ENCODE measurements at regions not wholly inside any gene's neighbourhood (a gene's known extent, or its start where the extent isn't known, plus 50 kb on each side); places are given as distances from the start of the nearest gene placed in this dataset.
A peak's percentile ranks its signal among the peaks of the same experiment; 100 is the strongest.

DNA sequence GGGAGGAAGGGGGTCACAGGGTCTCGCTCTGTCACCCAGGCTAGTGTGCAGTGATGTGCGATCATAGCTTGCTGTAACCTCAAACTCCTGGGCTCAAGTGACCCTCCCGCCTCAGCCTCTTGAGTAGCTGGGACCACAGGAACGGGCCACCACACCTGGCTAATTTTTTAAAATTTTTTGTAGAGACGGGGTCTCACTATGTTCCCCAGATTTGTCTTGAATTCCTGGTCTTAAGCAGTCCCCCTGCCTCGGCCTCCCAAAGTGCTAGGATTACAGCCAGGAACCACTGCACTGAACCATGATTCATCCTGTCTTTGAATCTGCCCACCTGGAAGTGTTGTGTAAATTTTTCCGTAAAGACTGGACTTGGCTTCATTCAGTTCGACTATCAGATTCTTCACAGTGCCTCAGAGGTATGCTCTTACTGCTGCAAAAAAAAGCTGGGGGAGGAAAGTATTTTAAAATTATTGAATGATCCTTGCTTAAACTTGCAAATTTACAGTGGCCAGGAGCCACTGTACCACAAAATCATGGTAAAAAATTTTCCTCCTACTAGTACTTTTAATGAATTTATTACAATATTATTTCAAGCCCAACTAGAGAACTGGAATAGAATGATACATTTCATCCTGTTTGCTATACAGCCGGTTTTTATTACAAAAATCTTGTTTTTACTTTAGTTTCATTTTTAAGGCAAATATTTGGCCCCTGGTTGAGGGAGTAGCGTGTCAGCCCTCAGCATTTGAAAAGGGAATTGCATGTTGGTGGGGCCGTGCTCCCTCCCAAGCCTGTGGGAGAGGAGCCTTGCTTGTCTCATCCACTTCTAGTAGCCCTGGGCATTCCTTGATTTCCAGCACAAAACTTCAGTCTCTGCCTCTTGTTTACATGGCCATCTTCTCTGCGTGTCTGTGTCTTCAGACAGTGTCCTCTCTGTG lies 202.5 kb upstream of the SGK1 start:
- no peak for DNase-seq

DNA sequence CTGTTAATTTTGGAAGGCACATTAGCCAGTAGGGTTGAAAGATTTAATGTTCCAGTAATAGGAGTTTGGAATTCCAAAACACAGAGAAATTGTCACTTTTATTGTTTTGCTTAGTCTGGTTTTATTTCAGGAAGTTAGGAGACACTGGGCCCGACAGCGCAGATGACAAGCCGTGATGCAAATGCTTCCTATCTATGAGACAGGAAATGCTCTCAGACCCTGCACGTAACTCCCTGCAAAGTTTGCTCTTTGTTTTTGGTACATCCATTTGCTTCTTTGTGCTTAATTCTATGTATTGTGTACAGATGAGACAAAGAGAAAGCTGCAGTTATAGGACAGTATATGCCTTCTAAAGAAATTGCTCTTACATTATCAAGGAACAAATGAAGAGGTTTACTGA lies 201.6 kb upstream of the SGK1 start:
- no peak for DNase-seq

DNA sequence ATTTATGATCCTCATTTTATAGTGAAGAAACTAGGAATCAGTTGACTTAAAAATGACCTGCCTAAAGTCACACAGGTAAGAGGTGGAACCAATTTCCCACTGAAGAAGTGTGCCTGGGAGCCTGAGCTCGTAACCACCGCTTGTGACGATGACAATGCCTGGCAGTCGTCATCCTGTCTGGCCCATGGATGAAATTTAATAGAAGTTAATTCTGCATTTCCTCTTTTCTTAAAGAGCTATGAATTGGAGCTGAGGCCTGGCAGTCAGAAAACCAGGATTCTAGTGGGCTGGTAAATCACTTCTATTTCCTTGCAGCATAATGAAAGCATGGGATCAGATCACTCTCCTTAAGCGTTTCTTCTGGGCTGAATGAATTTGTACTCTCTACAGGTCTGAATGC lies 200.0 kb upstream of the SGK1 start:
- no peak for DNase-seq

DNA sequence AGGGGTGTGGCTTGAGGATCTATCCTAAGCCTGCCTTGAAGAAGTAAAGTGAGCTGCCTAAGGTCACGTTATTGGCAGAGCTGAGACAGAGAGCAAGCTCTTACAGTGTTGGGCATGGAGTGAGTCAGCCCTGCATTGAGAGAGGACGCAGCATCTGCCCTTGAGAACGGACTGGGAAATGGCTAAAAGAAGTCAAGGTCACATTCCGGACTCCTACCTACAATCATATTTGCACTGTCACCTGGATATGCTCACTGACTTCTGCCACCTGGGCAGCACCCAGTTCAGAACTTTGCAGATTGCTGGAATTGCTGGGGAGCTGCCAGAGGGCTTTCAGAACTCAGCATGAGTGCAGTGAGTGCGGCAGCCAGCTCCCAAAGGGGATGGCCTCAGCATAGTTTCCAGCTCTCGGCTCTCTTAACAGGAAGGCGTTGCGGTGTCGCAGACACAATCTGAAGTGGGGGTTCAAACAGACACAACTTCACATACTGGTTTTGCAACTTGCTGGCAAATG lies 199.3 kb upstream of the SGK1 start:
- DNase-seq: no peak

DNA sequence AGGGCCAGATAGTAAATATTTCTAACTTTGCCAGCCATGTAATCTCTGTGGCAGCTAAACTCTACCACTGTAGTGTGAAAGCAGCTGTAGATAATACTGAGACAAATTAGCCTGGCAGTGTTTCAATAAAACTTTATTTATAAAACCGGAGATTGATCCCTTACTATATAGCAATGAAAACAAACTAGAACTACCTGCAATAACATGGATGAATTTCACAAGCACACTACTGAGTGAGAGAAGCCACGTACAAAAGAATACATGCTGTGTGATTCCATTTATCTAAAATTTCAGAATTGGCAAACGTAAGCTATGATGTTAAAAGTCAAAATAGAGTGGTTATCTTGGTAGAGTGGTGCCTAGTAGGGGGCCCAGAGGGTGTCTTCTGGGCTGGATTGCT lies 198.7 kb upstream of the SGK1 start:
- DNase-seq: no peak

DNA sequence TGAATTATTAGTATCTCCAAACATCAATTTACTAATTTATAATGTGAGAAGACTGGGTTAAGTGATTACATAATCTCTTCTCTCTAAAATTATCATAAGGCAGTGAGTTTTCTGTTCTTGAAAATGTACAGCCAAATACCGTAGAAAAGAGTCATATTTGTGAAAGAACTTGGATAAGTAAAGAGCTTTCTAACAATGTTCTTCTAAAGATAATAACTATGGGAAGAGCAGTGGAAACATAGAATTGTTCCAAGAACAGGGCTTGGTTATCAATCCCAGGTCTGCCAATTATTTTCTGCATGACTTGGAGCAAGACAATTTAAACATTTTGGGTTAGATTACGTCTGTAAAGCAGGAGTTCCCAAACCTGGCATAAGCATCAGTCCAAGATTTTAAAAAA lies 198.1 kb upstream of the SGK1 start:
- DNase-seq: no peak

DNA sequence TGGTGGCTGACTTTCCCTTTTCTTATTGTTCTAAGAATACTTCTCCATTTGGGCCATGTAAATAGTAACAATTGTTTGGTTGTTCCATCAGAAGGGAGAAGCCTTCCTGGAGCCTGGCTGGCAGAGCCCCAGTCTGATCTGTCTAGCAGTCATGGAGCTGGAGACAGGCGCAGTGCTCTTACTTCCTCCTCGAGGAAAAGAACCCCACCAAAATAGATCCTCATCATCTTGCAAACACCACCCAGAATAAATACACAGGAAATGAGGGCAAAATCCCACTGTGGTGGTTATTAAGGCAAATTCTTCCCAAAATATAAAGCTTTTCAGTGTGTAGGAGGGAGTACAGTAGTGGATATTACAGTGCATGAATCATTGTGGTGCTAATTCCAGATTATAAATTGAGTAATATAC lies 195.1 kb upstream of the SGK1 start:
- DNase-seq: no peak

DNA sequence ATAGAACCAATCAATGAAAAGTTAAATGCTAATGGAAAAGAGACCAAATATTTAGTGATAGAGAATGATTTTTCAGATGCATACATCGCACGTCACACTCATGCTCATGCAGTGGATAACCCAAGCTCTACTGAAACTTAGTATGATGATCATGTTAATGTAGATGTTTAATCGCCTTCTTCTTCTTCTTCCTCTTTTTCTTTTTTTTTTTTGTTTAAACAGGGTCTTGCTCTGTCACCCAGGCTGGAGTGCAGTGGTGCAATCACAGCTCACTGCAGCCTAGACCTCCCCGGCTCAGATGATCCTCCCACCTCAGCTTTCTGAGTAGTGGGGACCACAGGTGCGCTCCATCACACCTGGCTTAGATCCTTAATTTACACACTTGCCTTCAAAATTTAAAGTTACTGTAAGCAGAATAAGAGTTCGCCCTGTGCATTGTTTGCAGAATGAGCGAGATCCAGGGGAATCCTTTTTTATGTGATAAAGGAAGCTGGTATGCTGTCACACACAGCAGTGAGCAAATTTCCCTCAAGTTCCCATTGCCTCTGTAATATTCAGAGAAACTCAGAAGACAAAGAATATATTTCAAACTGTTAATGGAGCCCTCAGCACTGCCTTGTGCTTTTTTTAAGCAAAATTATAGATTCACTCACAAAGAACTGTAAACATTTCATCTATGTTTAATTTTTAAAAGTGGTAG lies 194.2 kb upstream of the SGK1 start:
- DNase-seq: no peak

DNA sequence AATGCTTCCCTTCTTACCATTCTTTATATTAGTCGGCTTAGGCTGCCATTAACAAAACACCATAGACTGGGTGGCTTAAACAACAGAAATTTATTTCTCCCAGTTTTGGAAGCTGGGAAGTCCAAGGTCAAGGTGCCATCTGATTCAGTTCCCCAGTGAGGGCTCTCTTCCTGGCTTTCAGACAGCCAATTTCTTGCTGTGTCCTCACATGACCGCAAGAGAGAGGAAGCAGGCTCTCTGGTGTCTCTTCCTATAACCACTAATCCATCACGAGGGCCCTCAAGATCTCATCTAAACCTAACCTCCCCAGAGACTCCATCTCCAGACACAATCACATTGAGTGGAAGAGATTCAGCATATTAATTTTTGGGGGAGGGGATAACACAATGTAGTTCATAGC lies 193.0 kb upstream of the SGK1 start:
- peak; percentile 30 to 67 for DNase-seq

DNA sequence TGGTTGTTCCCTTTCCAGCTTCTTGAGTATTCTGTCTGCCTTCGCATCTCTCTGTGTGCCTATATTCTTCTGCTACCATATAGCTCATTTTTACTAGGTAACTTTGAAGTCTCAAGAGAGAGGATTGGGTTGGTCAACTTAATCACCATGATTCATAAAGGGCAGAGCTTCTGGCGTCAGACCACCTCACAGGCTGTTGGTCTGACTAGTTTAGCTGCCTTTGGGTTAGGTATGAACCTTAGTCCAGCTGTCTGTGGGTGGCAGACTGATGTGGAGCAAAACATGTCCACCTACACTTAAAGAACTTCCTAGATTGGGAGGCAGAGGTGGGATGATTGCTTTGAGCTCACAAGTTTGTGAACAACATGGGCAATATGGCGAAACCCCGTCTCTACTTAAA lies 192.2 kb upstream of the SGK1 start:
- DNase-seq: no peak

DNA sequence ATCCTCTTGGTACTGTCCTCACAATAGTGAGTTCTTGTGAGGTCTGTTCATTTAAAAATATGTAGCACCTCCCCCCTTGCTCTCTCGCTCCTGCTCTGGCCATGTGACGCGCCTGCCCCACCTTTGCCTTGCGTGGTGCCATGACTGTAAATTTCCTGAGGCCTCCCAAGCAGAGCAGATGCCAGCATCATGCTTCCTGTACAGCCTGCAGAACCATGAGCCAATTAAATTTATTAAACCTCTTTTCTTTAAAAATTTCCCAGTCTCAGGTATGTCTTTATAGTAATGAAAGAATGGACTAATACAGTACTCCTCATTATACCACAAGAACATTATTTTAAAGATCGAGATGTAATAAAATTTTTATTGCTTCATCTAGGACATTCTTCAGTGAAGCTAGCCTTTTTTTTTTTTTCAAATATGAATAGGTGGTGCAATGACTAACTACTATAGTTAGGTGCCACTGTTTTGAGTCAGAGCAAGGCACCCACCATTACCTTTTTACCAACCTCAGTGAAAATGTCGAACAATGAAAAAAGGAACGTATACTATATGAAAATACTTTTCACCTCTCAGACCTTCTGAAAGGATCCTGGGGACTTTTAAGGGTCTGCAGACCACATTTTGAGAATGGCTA lies 191.1 kb upstream of the SGK1 start:
- no peak for DNase-seq

DNA sequence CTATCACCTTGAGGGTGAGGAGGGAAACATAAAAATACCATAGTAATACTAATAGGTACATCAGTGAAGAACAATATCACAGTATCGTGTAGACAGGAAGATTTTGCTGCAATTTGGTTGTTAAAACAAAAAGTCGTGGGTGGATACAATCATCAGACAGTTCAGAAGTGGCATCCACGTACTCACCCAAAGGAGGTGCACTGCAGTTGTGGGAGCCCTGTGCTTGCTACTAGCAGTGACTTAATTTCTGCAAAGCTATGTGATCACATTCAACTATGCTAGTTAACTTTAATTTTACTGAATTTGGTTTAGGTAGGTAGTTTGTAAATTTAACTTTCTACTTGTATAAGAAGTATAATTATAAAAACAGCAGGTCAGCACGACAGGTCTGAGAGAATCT lies 188.2 kb upstream of the SGK1 start:
- DNase-seq: no peak

DNA sequence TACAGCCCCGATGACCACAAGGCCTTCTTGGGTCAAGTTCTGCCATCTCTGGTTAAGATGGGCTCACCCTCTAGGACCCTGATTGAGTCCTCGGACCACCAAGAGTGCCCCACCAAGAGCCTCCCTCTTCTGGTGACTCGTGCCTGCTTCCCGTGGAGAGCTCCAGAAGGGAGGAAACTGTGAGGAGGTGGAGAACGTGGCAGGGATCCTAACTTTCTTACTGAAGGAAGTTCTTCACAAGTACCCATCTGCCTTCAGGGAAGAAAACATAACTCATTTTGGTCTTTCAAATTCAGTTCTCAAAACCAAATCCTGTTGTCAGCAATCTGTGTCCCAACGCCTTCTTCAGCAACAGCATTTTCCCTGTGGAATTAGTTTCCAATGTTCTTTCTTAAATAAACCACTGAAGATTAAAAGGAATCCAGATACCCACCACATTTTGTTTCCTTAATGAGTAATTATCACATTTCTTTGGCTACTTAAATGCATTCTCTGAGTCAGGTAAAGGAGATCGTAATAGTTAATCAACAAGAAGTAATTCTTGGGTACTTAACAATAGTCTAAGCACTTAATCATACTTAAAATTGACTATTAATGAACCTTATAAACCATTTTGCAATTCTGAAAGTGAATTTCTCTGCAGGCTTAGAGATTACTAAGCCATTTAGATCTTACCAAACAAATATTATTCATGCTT lies 185.8 kb upstream of the SGK1 start:
- DNase-seq: no peak

DNA sequence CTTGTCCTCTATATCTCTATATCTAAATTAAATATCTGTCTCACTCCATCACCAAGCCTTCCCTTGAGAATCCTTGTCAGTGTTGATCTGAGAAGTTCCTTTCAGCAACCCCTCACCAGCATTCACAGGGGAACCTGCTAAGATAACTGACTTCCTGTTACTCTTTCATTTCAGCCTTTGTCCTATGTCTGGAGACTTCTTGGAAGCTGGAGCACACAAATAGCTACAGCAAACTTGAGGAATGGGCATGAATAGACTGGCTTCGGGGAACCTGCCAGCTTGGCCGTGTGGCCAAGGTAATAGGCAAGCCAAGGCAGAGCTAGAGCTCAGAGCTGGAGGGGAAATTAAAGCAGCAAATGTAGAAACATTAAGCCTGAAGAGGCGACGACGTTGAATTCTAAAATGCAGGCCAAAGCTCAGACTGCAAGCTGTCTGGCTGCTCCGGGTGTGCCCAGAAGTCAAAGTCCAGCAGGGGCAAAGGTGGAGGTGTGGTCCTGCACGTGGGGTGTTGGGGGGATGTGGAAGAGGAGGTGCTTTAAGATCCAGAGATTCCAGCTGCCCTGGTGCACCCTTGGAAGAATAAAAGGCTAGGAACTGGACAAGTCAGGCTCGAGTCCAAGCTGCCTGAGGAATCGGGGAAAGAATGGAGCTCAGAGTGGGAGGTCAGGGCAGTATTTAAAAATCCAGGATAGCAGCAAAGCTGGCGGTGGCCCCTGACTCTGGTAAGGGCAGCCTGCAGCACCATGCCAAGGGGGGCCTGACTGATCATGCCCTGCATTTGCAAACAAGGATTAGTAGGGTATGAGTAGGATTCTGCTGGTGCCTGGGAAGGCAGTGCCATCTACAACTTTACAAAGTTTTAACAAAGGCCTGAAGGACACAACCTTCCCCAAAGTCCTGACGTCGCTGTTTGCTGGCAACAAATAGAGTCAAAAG lies 185.0 kb upstream of the SGK1 start:
- DNase-seq: no peak

DNA sequence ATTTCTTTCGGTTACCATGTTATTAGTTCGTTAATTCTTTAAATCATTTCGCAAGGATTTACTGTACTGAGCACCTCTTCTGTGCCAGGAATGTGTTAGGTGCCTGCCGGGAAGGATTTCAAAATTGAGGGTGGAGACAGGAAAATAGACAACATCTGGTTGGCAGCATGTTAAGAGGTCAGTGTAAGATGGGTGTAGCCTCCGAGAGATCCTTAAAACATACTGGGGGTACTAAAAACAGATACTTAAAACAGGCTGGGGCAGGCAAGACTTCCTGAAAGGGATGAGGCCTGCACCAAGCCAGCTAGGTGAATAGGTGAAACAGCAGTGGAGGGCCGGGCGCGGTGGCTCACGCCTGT lies 178.0 kb upstream of the SGK1 start:
- no peak for DNase-seq

DNA sequence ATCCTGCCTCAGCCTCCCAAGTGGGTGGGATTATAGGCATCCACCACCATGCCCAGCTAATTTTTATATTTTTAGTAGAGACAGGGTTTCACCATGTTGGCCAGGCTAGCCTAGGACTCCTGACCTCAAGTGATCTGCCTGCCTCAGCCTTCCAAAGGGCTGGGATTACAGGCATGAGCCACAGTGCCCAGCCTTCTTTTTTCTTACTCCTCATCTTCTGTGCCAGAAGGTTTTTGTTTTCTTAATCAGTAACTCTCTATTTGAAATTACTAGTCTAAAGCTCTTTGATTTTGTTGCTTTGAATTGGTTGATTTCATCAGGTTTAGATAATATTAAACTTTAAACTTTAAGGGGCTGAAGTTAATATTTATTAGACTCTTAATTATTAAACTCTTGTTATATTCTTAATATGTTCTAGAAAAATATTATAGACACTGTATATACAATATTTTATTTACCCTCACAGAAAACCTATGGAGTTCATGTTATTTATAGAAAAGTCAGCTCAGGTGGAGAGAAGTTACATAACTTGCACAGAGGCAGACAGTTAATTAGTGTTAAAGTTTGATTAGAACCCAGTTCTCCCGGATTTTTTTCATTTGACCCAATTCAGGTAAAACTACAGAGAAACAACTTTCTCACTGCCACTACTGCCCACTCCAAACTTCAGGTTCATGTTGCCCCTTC lies 177.4 kb upstream of the SGK1 start:
- DNase-seq: no peak

DNA sequence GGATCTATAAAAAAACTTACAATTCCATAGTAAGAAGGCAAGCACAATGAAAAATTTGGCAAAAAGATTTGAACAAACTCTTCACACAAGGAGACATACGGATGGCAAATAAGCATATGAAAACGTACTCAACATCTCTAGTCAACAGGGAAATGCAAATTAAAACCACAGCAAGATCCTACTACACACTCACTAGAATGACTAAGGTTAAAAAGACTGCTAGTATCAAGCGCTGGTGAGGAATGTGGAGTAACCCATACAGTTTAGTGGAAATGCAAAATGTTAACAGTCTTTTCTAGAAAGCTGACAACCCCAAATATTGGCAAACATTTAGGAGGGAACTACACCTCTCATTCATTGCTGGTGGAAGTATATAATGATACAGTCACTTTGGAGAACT lies 175.9 kb upstream of the SGK1 start:
- DNase-seq: no peak

DNA sequence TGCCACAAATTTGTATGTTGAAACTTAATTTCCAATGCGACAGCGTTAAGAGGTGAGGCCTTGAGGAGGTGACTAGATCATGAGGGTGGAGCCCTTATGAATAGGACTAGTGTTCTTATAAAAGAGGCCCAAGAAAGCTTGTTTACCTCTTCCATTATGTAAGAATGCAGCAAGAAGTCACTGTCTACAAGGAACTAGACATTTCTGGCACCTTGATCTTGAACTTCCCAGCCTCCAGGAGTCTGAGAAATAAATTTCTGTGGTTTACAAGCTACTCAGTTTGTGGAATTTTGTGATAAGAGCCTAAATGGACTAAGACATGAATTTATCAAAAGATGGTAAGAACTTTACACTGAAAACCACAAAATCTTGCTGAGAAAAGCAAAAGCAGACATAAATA lies 173.6 kb upstream of the SGK1 start:
- no peak for DNase-seq

DNA sequence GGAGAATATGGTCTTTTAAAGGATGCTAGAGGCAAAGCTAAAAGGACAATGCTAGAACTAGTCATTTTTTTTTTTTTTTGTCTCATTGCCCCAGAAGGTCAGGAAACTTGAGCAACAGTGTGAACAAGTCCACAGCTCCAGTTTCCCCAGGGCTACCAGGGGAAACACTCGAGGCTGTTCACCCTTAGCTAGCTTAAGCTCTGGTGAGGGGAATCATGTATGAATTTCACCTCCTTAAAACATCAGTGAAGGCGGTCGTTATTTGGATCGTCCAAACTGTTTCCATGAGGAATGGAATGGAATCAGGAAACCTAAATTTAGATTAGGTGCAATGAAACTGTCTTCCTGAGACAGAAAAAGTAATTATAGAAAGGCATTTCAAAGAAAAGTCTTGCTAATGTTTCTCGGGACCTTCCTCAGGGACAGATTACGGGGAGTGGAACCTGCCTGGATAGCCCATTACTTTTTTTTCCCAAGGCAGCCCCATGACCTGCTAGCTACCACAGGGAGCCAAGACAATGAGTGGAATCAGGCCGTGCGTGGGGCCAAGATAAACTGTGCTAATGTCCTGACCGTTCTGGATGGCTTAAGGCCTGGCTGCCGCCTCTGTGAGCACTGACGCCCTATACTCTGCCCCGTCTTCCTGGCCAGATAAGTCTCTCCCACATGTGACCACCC lies 164.8 kb upstream of the SGK1 start:
- DNase-seq: no peak

DNA sequence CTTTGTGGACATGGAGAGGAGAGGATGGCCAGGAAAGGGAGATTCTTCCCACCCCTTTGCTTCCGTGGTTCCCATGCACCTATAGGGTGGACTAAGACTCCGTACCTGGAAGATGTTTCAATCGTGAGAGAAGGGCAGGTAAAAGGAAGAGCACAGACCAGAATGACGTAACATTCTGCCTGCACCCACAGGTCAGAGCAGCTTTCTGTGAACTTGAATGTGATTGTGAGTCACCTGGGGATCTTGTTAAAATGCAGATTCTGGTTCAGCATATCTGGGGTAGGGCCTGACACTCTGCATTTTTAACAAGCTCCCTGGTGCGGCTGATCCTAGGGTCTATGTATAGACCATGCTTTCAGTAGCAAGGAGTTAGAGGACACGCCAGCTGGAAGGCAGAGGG lies 164.1 kb upstream of the SGK1 start:
- no peak for DNase-seq

DNA sequence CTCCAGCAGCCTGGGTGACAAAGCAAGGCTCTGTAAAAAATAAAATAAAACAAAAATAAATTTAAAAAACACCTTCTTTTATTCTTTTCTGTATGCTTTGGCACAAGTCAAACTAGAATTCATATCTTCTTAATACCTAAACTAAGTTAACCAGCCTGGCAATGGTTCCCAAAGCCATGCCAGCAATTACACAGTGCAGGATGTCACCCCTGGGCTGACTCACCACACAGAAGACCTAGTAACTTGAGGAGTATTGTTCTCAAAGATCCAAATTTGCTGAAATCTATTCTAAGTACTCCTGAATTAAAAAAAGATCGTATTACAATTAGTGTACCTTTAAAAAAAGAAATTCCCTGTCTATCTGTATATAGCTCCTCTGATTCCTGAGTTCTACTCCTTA lies 162.7 kb upstream of the SGK1 start:
- no peak for DNase-seq
